IMR-90 (cell line): ENCODE measurements at regions not wholly inside any gene's neighbourhood (a gene's known extent, or its start where the extent isn't known, plus 50 kb on each side); places are given as distances from the start of the nearest gene placed in this dataset.

Experiments used
- ATAC-seq: fragments of 200-7000 bp; cut with Tn5 transposase; 2 replicates; pipeline ENCODE4 v1.9.1; 2020; ENCODE audit warnings: low read depth, mild to moderate bottlenecking, moderate library complexity
- BruUV-seq: library from RNA; stranded (reverse); fragments of 400-500 nt; replicated peaks from 2 replicates; lab custom pipeline; 2021; lab: Mats Ljungman, UMichigan
- CTCF ChIA-PET: fragments of 300-600 bp; formaldehyde crosslinking; extraction: SDS; loops from one replicate; lab custom pipeline; 2021; ENCODE audit warnings: antibody characterized with exemption; lab: Yijun Ruan, JAX
- POLR2A ChIA-PET: fragments of 300-600 bp; sonication (Branson Sonifier 250); formaldehyde crosslinking; loops from one replicate; lab custom pipeline; 2022; ENCODE audit warnings: antibody characterized with exemption; ENCODE audit not compliant: unreplicated experiment; lab: Charles Lee
- DNase-seq: peaks from one replicate; pipeline ENCODE4 v3.0.0; 2013
- H2AFZ ChIP-seq: replicated peaks from 2 replicates; pipeline ENCODE3; 2013; ENCODE audit warnings: low read length, mild to moderate bottlenecking; ENCODE audit not compliant: poor library complexity
- H2AK5ac ChIP-seq: 2 replicates; pipeline ENCODE4 v1.6.1; 2013; ENCODE audit warnings: low read depth, low read length, inconsistent platforms
- H2AK9ac ChIP-seq: replicated peaks from 2 replicates; pipeline ENCODE3; 2013; ENCODE audit warnings: mild to moderate bottlenecking, low read depth, low read length, moderate library complexity; ENCODE audit not compliant: poor library complexity
- H2BK120ac ChIP-seq: 2 replicates; pipeline ENCODE4 v1.6.1; 2013; ENCODE audit warnings: low read depth, low read length, inconsistent platforms
- H2BK15ac ChIP-seq: 3 replicates; pipeline ENCODE4 v1.6.1; 2013; ENCODE audit warnings: low read depth, low read length, inconsistent platforms
- H2BK20ac ChIP-seq: 2 replicates; pipeline ENCODE4 v1.6.1; 2013; ENCODE audit warnings: low read depth, mild to moderate bottlenecking, inconsistent platforms, low read length, moderate library complexity
- H2BK5ac ChIP-seq: 2 replicates; pipeline ENCODE4 v1.6.1; 2013; ENCODE audit warnings: mild to moderate bottlenecking, low read depth, low read length, inconsistent platforms; ENCODE audit not compliant: poor library complexity, severe bottlenecking
- H3K14ac ChIP-seq: replicated peaks from 2 replicates; pipeline ENCODE4 v1.6.1; 2013; ENCODE audit warnings: low read depth, low read length, inconsistent platforms
- H3K18ac ChIP-seq: 2 replicates; pipeline ENCODE4 v1.6.1; 2013; ENCODE audit warnings: low read depth, low read length, control low read depth
- H3K23ac ChIP-seq: 2 replicates; pipeline ENCODE4 v1.6.1; 2013; ENCODE audit warnings: low read depth, low read length, inconsistent platforms
- H3K27ac ChIP-seq: 2 replicates; pipeline ENCODE4 v1.5.1; 2013; ENCODE audit warnings: mild to moderate bottlenecking, control low read depth, low read length; ENCODE audit not compliant: insufficient read depth
- H3K27me3 ChIP-seq: 2 replicates; pipeline ENCODE4 v1.6.1; 2013; ENCODE audit warnings: low read length; ENCODE audit not compliant: control insufficient read depth, insufficient read depth
- H3K36me3 ChIP-seq: 2 replicates; pipeline ENCODE4 v1.6.1; 2013; ENCODE audit warnings: low read length, mixed read lengths; ENCODE audit not compliant: control insufficient read depth, insufficient read depth
- H3K4ac ChIP-seq: 2 replicates; pipeline ENCODE4 v1.6.1; 2013; ENCODE audit warnings: low read depth, low read length, inconsistent platforms
- H3K4me1 ChIP-seq: 2 replicates; pipeline ENCODE4 v1.6.1; 2013; ENCODE audit warnings: low read length, mixed read lengths; ENCODE audit not compliant: control insufficient read depth, insufficient read depth
- H3K4me2 ChIP-seq: 2 replicates; pipeline ENCODE4 v1.6.1; 2013; ENCODE audit warnings: low read depth, mild to moderate bottlenecking, control low read depth, low read length, moderate library complexity
- H3K4me3 ChIP-seq: 2 replicates; pipeline ENCODE4 v1.5.1; 2013; ENCODE audit warnings: low read depth, mild to moderate bottlenecking, control low read depth, low read length, moderate library complexity; ENCODE audit not compliant: insufficient read depth
- H3K56ac ChIP-seq: 2 replicates; pipeline ENCODE4 v1.6.1; 2013; ENCODE audit warnings: low read length, inconsistent platforms; ENCODE audit not compliant: insufficient read depth; ENCODE audit errors: extremely low read depth
- H3K79me1 ChIP-seq, 2 experiments: 2 replicates each; pipeline ENCODE4 v1.6.1; 2013; ENCODE audit warnings: low read length in 2 of 2, inconsistent platforms in 1 of 2, low read depth in 1 of 2
- H3K9ac ChIP-seq: 2 replicates; pipeline ENCODE4 v1.6.1; 2013; ENCODE audit warnings: low read depth, low read length, control low read depth
- H3K9me1 ChIP-seq: 2 replicates; pipeline ENCODE4 v1.6.1; 2013; ENCODE audit warnings: low read length, inconsistent platforms; ENCODE audit not compliant: insufficient read depth
- H3K9me3 ChIP-seq: 2 replicates; pipeline ENCODE4 v1.6.1; 2013; ENCODE audit warnings: low read length; ENCODE audit not compliant: control insufficient read depth, insufficient read depth
- H4K20me1 ChIP-seq: 2 replicates; pipeline ENCODE4 v1.6.1; 2013; ENCODE audit warnings: low read length, inconsistent platforms; ENCODE audit not compliant: insufficient read depth
- H4K5ac ChIP-seq: 2 replicates; pipeline ENCODE4 v1.6.1; 2013; ENCODE audit warnings: mild to moderate bottlenecking, low read depth, low read length, control low read depth
- H4K8ac ChIP-seq, 2 experiments: 2 replicates each; pipeline ENCODE4 v1.6.1; 2013; ENCODE audit warnings: low read depth in 2 of 2, low read length in 2 of 2, control low read depth in 1 of 2, inconsistent platforms in 1 of 2
- H4K91ac ChIP-seq: 2 replicates; pipeline ENCODE4 v1.6.1; 2013; ENCODE audit warnings: low read depth, low read length, inconsistent platforms; ENCODE audit not compliant: insufficient read depth
- BHLHE40 ChIP-seq: fragments of 150-350 bp; IDR thresholded peaks from 2 replicates; pipeline ENCODE4 v1.6.1; 2016; ENCODE audit warnings: mild to moderate bottlenecking, low read depth, low read length
- CEBPB ChIP-seq: IDR thresholded peaks from 2 replicates; pipeline ENCODE4 v1.6.1; 2012; ENCODE audit warnings: low read depth, low read length, improper control_type of control experiment
- CHD1 ChIP-seq: IDR thresholded peaks from 2 replicates; pipeline ENCODE4 v1.6.1; 2012; ENCODE audit warnings: low read depth, low read length, improper control_type of control experiment
- ELK1 ChIP-seq: fragments of 150-350 bp; IDR thresholded peaks from 2 replicates; pipeline ENCODE4 v1.6.1; 2016; ENCODE audit warnings: low read depth, mild to moderate bottlenecking, low read length, moderate library complexity, borderline replicate concordance
- FOS ChIP-seq: fragments of 150-350 bp; IDR thresholded peaks from 2 replicates; pipeline ENCODE4 v1.6.1; 2016; ENCODE audit warnings: low read depth, low read length
- MAFK ChIP-seq: IDR thresholded peaks from 2 replicates; pipeline ENCODE4 v1.6.1; 2012; ENCODE audit warnings: low read depth, low read length, improper control_type of control experiment
- MAZ ChIP-seq: IDR thresholded peaks from 2 replicates; pipeline ENCODE4 v1.6.1; 2012; ENCODE audit warnings: low read depth, mild to moderate bottlenecking, low read length, improper control_type of control experiment, moderate library complexity, borderline replicate concordance
- MXI1 ChIP-seq: IDR thresholded peaks from 2 replicates; pipeline ENCODE4 v1.6.1; 2012; ENCODE audit warnings: low read depth, mild to moderate bottlenecking, low read length, moderate library complexity, borderline replicate concordance
- NFE2L2 ChIP-seq: fragments of 150-350 bp; IDR thresholded peaks from 2 replicates; pipeline ENCODE4 v1.6.1; 2016; ENCODE audit warnings: low read depth, mild to moderate bottlenecking, low read length
- POLR2A ChIP-seq: IDR thresholded peaks from 2 replicates; pipeline ENCODE4 v1.6.1; 2012; ENCODE audit warnings: mild to moderate bottlenecking, low read depth, low read length
- RAD21 ChIP-seq: IDR thresholded peaks from 2 replicates; pipeline ENCODE4 v1.6.1; 2012; ENCODE audit warnings: low read length, improper control_type of control experiment
- RCOR1 ChIP-seq: IDR thresholded peaks from 2 replicates; pipeline ENCODE4 v1.6.1; 2012; ENCODE audit warnings: mild to moderate bottlenecking, low read length, improper control_type of control experiment; ENCODE audit not compliant: insufficient replicate concordance
- RFX5 ChIP-seq: IDR thresholded peaks from 2 replicates; pipeline ENCODE4 v1.8.0; 2012; ENCODE audit warnings: low read depth, mild to moderate bottlenecking, low read length, moderate library complexity
- USF2 ChIP-seq: fragments of 150-350 bp; IDR thresholded peaks from 2 replicates; pipeline ENCODE4 v1.6.1; 2017; ENCODE audit warnings: mild to moderate bottlenecking, antibody characterized with exemption, low read length, low read depth
- WGBS, 2 experiments: methylation state at CpG; one replicate each; pipeline versions ENCODE4 v1.1.5 to v1.1.7; 2013; ENCODE audit warnings: missing lambda C conversion rate in 2 of 2; ENCODE audit not compliant: insufficient read length in 1 of 2; ENCODE audit errors: extremely low coverage in 2 of 2; 5-methylcytosine and 5-hydroxymethylcytosine counted together
- dilution Hi-C: fragments of 300-500 bp; cut with HindIII; formaldehyde crosslinking; loops from one replicate; pipeline ENCODE4 v1.14.3; 2018; ENCODE audit warnings: low sequenced_read_pairs; ENCODE audit not compliant: unreplicated experiment
- in situ Hi-C: fragments of 300-500 bp; cut with MboI; formaldehyde crosslinking; loops from 3 replicates; pipeline ENCODE4 v1.14.3; 2019; ENCODE audit warnings: low sequenced_read_pairs, inconsistent platforms, mixed read lengths
- intact Hi-C: fragments of 100-400 bp; cut with micrococcal nuclease; formaldehyde crosslinking; loops from 2 replicates; pipeline ENCODE4 v1.10.0; 2022
- TF ChIP-seq, protein P1 (sequence below): conservative IDR thresholded peaks from 2 replicates; pipeline ENCODE4 v1.5.1; 2012; ENCODE audit warnings: mild to moderate bottlenecking, low read depth, low read length, improper control_type of control experiment

DNA sequence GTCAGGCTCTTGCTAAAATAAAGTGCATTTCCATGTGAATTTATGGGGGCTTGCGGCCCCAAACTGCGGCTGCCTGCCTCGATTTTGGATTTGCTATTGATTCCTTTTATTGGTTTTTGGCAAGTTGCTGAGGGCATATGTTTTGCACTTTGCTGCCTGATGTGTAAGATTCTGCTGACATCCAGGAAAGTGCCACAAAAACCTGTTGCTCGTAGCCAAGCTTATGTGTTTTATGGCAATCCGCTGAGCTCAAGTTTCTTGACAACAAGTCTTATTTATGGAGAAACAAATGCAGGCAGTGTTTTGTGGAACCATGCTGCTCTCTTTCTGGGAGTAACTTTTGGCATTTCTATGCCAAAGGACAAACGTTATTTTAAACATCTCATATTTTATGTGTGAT lies 97.3 kb upstream of the DDIT4L start:
- Histone ChIP-seq H2AK5ac (no peak overlapping the region; the same call in 1 of the 2 replicates), H3K9me3 (no peaks in the 10 kb centered on the region), H3K9me1 (no peaks in the 10 kb centered on the region; the same call in 1 of the 2 replicates), H3K23ac (no peak overlapping the region), H3K4me2 (no peak overlapping the region), H3K27ac (no peak overlapping the region), H3K9ac (no peak overlapping the region), H3K14ac (no peak overlapping the region), H3K56ac (no peak overlapping the region), H2BK15ac (no peak overlapping the region), H2AFZ (no peak overlapping the region), H3K36me3 (no peaks in the 10 kb centered on the region), H4K8ac (peak overlapping the region in 1 of 2 experiments; percentile 47; a peak in 1 of 4 replicates), H3K4ac (no peak overlapping the region; the same call in 1 of the 2 replicates), H4K20me1 (no peaks in the 10 kb centered on the region), H3K4me1 (peaks cover 9% of the 10 kb centered on the region), H3K4me3 (no peak overlapping the region), H3K18ac (no peak overlapping the region; the same call in 1 of the 2 replicates), H3K27me3 (no peaks in the 10 kb centered on the region), H3K79me1 (no peaks in the 10 kb centered on the region), H2BK5ac (no peak overlapping the region), H4K5ac (no peak overlapping the region), H2AK9ac (no peak overlapping the region), H4K91ac (no peak overlapping the region), H2BK120ac (no peak overlapping the region), H2BK20ac (peak overlapping the region; percentile 30; the same call in 1 of the 2 replicates)
- DNase-seq (no peak), ATAC-seq (no peak)
- in situ Hi-C loops = no loop called here
- POLR2A ChIA-PET = no interaction called here
- no TSS peak for BruUV-seq
- no peak for TF ChIP-seq RFX5
- TF ChIP-seq, protein P1, sequence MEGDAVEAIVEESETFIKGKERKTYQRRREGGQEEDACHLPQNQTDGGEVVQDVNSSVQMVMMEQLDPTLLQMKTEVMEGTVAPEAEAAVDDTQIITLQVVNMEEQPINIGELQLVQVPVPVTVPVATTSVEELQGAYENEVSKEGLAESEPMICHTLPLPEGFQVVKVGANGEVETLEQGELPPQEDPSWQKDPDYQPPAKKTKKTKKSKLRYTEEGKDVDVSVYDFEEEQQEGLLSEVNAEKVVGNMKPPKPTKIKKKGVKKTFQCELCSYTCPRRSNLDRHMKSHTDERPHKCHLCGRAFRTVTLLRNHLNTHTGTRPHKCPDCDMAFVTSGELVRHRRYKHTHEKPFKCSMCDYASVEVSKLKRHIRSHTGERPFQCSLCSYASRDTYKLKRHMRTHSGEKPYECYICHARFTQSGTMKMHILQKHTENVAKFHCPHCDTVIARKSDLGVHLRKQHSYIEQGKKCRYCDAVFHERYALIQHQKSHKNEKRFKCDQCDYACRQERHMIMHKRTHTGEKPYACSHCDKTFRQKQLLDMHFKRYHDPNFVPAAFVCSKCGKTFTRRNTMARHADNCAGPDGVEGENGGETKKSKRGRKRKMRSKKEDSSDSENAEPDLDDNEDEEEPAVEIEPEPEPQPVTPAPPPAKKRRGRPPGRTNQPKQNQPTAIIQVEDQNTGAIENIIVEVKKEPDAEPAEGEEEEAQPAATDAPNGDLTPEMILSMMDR = no peak
- no peak for TF ChIP-seq POLR2A
- TF ChIP-seq CHD1 = no peak
- TF ChIP-seq ELK1 = no peak
- TF ChIP-seq MAFK = no peak
- TF ChIP-seq USF2 = no peak
- no peak for TF ChIP-seq FOS
- no peak for TF ChIP-seq RCOR1
- TF ChIP-seq NFE2L2 = no peak
- no peak for TF ChIP-seq BHLHE40
- TF ChIP-seq MAZ = no peak
- TF ChIP-seq MXI1 = no peak
- no peak for TF ChIP-seq CEBPB
- no peak for TF ChIP-seq RAD21
- dilution Hi-C loops = no loop called here
- intact Hi-C loops = no loop called here
- 78% methylated on average over 3 of the region's 6 CpGs; no CpG with 5 or more reads in 1 of the 2 experiments for WGBS, 2 experiments
- CTCF ChIA-PET = no interaction called here
